ENCODE measurements at regions not wholly inside any gene's neighbourhood (a gene's known extent, or its start where the extent isn't known, plus 50 kb on each side); places are given as distances from the start of the nearest gene placed in this dataset.

- no peak for DNase-seq (ENCODE audit: low spot score)
These were observed 410.9 kb downstream of the EPHA4 start for GRCh38 chr2:221161186-221161585.

GRCh38 chr2:221166292-221166691 is 405.8 kb downstream of the EPHA4 start:
- DNase-seq (ENCODE audit: low spot score): no peak

- no peak for DNase-seq (ENCODE audit: low spot score)
These were observed 404.5 kb downstream of the EPHA4 start for GRCh38 chr2:221167561-221167960.

- no peak for DNase-seq (ENCODE audit: low spot score)
These were observed 402.4 kb downstream of the EPHA4 start for GRCh38 chr2:221169724-221170123.

GRCh38 chr2:221170548-221170947 is 401.6 kb downstream of the EPHA4 start:
- no peak for DNase-seq (ENCODE audit: low spot score)

GRCh38 chr2:221176667-221177066 is 395.4 kb downstream of the EPHA4 start:
- DNase-seq (ENCODE audit: low spot score): no peak

- no peak for DNase-seq (ENCODE audit: low spot score)
These were observed 394.0 kb downstream of the EPHA4 start for GRCh38 chr2:221178139-221178538.

GRCh38 chr2:221186873-221187272 is 385.2 kb downstream of the EPHA4 start:
- no peak for DNase-seq (ENCODE audit: low spot score)

- DNase-seq (ENCODE audit: low spot score): no peak
These were observed 382.6 kb downstream of the EPHA4 start for GRCh38 chr2:221189431-221190067.

- no peak for DNase-seq (ENCODE audit: low spot score)
These were observed 376.3 kb downstream of the EPHA4 start for GRCh38 chr2:221195829-221196228.

GRCh38 chr2:221197225-221197856 is 374.8 kb downstream of the EPHA4 start:
- no peak for DNase-seq (ENCODE audit: low spot score)

GRCh38 chr2:221198309-221198708 is 373.8 kb downstream of the EPHA4 start:
- DNase-seq (ENCODE audit: low spot score): no peak

GRCh38 chr2:221200184-221200839 is 371.8 kb downstream of the EPHA4 start:
- DNase-seq (ENCODE audit: low spot score): no peak

- DNase-seq (ENCODE audit: low spot score): no peak
These were observed 369.7 kb downstream of the EPHA4 start for GRCh38 chr2:221202431-221202830.

- DNase-seq (ENCODE audit: low spot score): no peak
These were observed 369.0 kb downstream of the EPHA4 start for GRCh38 chr2:221203125-221203524.

GRCh38 chr2:221203856-221204255 is 368.2 kb downstream of the EPHA4 start:
- DNase-seq (ENCODE audit: low spot score): no peak

- no peak for DNase-seq (ENCODE audit: low spot score)
These were observed 367.4 kb downstream of the EPHA4 start for GRCh38 chr2:221204699-221205098.

GRCh38 chr2:221205103-221205673 is 366.9 kb downstream of the EPHA4 start:
- no peak for DNase-seq (ENCODE audit: low spot score)

GRCh38 chr2:221210686-221211085 is 361.4 kb downstream of the EPHA4 start:
- DNase-seq (ENCODE audit: low spot score): no peak

GRCh38 chr2:221211653-221212052 is 360.5 kb downstream of the EPHA4 start:
- DNase-seq (ENCODE audit: low spot score): no peak

- DNase-seq (ENCODE audit: low spot score): no peak
These were observed 360.0 kb downstream of the EPHA4 start for GRCh38 chr2:221212105-221212504.

- DNase-seq (ENCODE audit: low spot score): no peak
These were observed 356.6 kb downstream of the EPHA4 start for GRCh38 chr2:221215487-221215886.

- DNase-seq (ENCODE audit: low spot score): no peak
These were observed 355.5 kb downstream of the EPHA4 start for GRCh38 chr2:221216636-221217035.
